Activated T-helper 9 cell treated with anti-CD3 and anti-CD28 coated beads, Interleukin-2, amount 50 U/mL, for 16 hours (primary cell): ENCODE measurements at regions not wholly inside any gene's neighbourhood (a gene's known extent, or its start where the extent isn't known, plus 50 kb on each side); places are given as distances from the start of the nearest gene placed in this dataset.
"Not testable (repeated sequence)": the region's sequence is repeated elsewhere in the genome, so short reads cannot be mapped to it uniquely, and the experiment has no call there.

Experiments used
- DNase-seq: peaks from one replicate; pipeline ENCODE4 v3.0.0-alpha.2; 2020; ENCODE audit warnings: low read depth

- no peak for DNase-seq
Observed at GRCh38 chr10:33783078-33783477, 448.6 kb upstream of the NRP1 start.

- no peak for DNase-seq
Observed at GRCh38 chr10:33781606-33782395, 447.3 kb upstream of the NRP1 start.

GRCh38 chr10:33780961-33781360 is 446.5 kb upstream of the NRP1 start:
- no peak for DNase-seq

GRCh38 chr10:33777223-33777622 is 442.8 kb upstream of the NRP1 start:
- DNase-seq, result no peak

- no peak for DNase-seq
Observed at GRCh38 chr10:33776419-33777070, 442.1 kb upstream of the NRP1 start.

- no peak for DNase-seq
Observed at GRCh38 chr10:33774857-33775256, 440.4 kb upstream of the NRP1 start.

GRCh38 chr10:33773886-33774480 is 439.5 kb upstream of the NRP1 start:
- no peak for DNase-seq

GRCh38 chr10:33773253-33773573 is 438.7 kb upstream of the NRP1 start:
- DNase-seq, result no peak

GRCh38 chr10:33772370-33773252 is 438.1 kb upstream of the NRP1 start:
- DNase-seq, result no peak

GRCh38 chr10:33771856-33772255 is 437.4 kb upstream of the NRP1 start:
- DNase-seq, result not testable (repeated sequence)

- DNase-seq, result no peak
Observed at GRCh38 chr10:33764694-33765185, 430.3 kb upstream of the NRP1 start.

- no peak for DNase-seq
Observed at GRCh38 chr10:33760056-33760943, 425.8 kb upstream of the NRP1 start.

- DNase-seq, result no peak
Observed at GRCh38 chr10:33759191-33759590, 424.7 kb upstream of the NRP1 start.

GRCh38 chr10:33758299-33758698 is 423.8 kb upstream of the NRP1 start:
- no peak for DNase-seq

- DNase-seq, result no peak
Observed at GRCh38 chr10:33754052-33754451, 419.6 kb upstream of the NRP1 start.

- DNase-seq, result no peak
Observed at GRCh38 chr10:33753389-33753788, 418.9 kb upstream of the NRP1 start.

GRCh38 chr10:33749790-33750189 is 415.3 kb upstream of the NRP1 start:
- no peak for DNase-seq

GRCh38 chr10:33749067-33749735 is 414.7 kb upstream of the NRP1 start:
- DNase-seq, result no peak

- no peak for DNase-seq
Observed at GRCh38 chr10:33746836-33747268, 412.4 kb upstream of the NRP1 start.

GRCh38 chr10:33746186-33746585 is 411.7 kb upstream of the NRP1 start:
- no peak for DNase-seq

- no peak for DNase-seq
Observed at GRCh38 chr10:33743429-33743857, 409.0 kb upstream of the NRP1 start.
